Lung (tissue), 9 donors: ENCODE measurements at regions not wholly inside any gene's neighbourhood (a gene's known extent, or its start where the extent isn't known, plus 50 kb on each side); places are given as distances from the start of the nearest gene placed in this dataset.
A peak's percentile ranks its signal among the peaks of the same experiment; 100 is the strongest.
"Not testable (repeated sequence)": the region's sequence is repeated elsewhere in the genome, so short reads cannot be mapped to it uniquely, and the experiment has no call there.

Source experiments
- ATAC-seq: fragments of 200-7000 bp; cut with Tn5 transposase; one replicate; pipeline ENCODE4 v1.9.1; 2020; ENCODE audit warnings: moderate number of reproducible peaks; ENCODE audit not compliant: insufficient read depth, low FRiP score
- DNase-seq, 3 donors: peaks; one replicate each; pipeline ENCODE4 v3.0.0-alpha.2; 2013 to 2017
- H3K27ac ChIP-seq, 2 donors: one replicate each; pipeline ENCODE4 v1.5.1; 2013; ENCODE audit warnings: mild to moderate bottlenecking in 2 of 2, moderate library complexity in 2 of 2, control low read depth in 1 of 2, inconsistent platforms in 1 of 2, low read depth in 1 of 2, low read length in 1 of 2
- H3K27me3 ChIP-seq, 3 donors: one replicate each; pipeline ENCODE4 v1.5.1; 2013; ENCODE audit warnings: low read length in 2 of 3; ENCODE audit not compliant: control insufficient read depth in 3 of 3, insufficient read depth in 3 of 3
- H3K36me3 ChIP-seq, 4 donors: one replicate each; pipeline ENCODE4 v1.5.1; 2013; ENCODE audit warnings: low read length in 4 of 4, mild to moderate bottlenecking in 1 of 4, moderate library complexity in 1 of 4; ENCODE audit not compliant: control insufficient read depth in 4 of 4, insufficient read depth in 4 of 4
- H3K4me1 ChIP-seq, 5 donors: one replicate each; pipeline ENCODE4 v1.5.1; 2013; ENCODE audit warnings: low read length in 5 of 5, mild to moderate bottlenecking in 2 of 5, moderate library complexity in 1 of 5; ENCODE audit not compliant: control insufficient read depth in 5 of 5, insufficient read depth in 5 of 5
- H3K4me3 ChIP-seq: one replicate; pipeline ENCODE4 v1.5.1; 2013; ENCODE audit warnings: mild to moderate bottlenecking, control low read depth, moderate library complexity
- H3K9ac ChIP-seq, 2 donors: one replicate each; pipeline ENCODE4 v1.5.1; 2013; ENCODE audit warnings: low read length in 2 of 2, control low read depth in 1 of 2; ENCODE audit not compliant: insufficient read depth in 1 of 2
- H3K9me3 ChIP-seq, 4 donors: one replicate each; pipeline ENCODE4 v1.5.1; 2013; ENCODE audit warnings: low read length in 3 of 4, mild to moderate bottlenecking in 1 of 4, moderate library complexity in 1 of 4; ENCODE audit not compliant: control insufficient read depth in 4 of 4, insufficient read depth in 3 of 4
- WGBS, 2 donors: extraction: QIAGEN DNeasy Blood & Tissue Kit; methylation state at CpG; one replicate each; pipeline ENCODE4 v1.1.7; 2013; 5-methylcytosine and 5-hydroxymethylcytosine counted together
- donor health status: Bipolar disorder and iron deficiency.
- donor health status: healthy.
- donor health status: DM: yes; HTN: yes; CAD: no.

- H3K4me1 ChIP-seq, H3K4me3 ChIP-seq, H3K27me3 ChIP-seq, H3K36me3 ChIP-seq, ATAC-seq, H3K9ac ChIP-seq, H3K9me3 ChIP-seq, H3K27ac ChIP-seq: not testable (repeated sequence)
- peak in 2 of 3 donors; percentile 8 to 12 for DNase-seq
- 25 to 28% methylated on average over 17 to 20 of the region's 20 CpGs for WGBS, 2 donors
Measured at GRCh38 chr1:149647018-149647373, 63.3 kb downstream of the PPIAL4C start.

- not testable (repeated sequence) for H3K4me3 ChIP-seq, H3K9me3 ChIP-seq, H3K4me1 ChIP-seq, H3K27ac ChIP-seq, DNase-seq, H3K9ac ChIP-seq, ATAC-seq, H3K36me3 ChIP-seq, H3K27me3 ChIP-seq
- 81 to 82% methylated on average over 4 of the region's 4 CpGs for WGBS, 2 donors
Measured at GRCh38 chr1:149657750-149658149, 74.1 kb downstream of the PPIAL4C start.

GRCh38 chr1:149658175-149658574, 74.5 kb downstream of the PPIAL4C start:
- H3K9me3 ChIP-seq, ATAC-seq, H3K27ac ChIP-seq, DNase-seq, H3K4me1 ChIP-seq, H3K36me3 ChIP-seq, H3K9ac ChIP-seq, H3K27me3 ChIP-seq, H3K4me3 ChIP-seq: not testable (repeated sequence)
- WGBS, 2 donors: 80 to 81% methylated on average over 2 of the region's 5 CpGs

DNA sequence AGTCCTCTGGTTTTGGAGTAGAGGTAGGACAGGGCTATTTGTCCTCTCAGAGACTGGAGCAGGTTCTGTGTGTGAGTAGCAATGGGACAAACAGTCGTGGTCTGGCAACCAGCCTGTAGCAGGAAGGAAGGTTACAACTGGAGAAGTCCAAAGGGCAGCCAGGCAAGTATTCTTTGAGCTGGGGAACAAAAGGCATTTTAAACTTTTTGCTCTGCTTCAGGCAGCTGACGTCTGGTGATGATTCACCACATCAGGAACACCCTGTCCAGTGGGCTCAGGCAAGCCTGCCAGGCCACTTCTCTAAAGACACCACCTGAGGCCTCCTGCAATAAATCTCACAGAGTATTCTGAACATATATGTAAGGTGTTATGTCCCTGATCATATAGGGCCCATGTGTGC, 81.0 kb downstream of the PPIAL4C start:
- not testable (repeated sequence) for H3K36me3 ChIP-seq, H3K9ac ChIP-seq, DNase-seq, H3K4me1 ChIP-seq, ATAC-seq, H3K4me3 ChIP-seq, H3K27ac ChIP-seq, H3K9me3 ChIP-seq, H3K27me3 ChIP-seq
- 33 to 40% methylated on average over 1 of the region's 2 CpGs for WGBS, 2 donors

DNA sequence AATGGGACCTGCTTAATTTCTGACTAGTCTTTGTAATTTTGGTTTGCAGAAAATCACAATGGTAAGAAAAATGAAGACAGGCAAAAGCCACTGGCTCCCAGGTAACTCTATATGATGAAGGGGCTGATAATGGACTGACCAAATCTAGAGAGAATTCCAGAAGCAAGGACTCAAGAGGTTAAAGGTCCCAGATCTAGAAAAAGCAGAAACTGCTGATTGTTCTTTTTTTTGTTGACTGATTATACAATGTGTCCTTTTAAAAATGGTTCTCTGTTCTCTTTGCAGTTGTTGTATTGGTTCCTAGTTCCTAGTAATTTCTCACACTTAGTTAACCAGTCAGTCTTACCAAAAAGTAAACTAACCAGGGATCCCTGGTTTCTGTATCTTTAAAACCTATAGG, 81.4 kb downstream of the PPIAL4C start:
- H3K9ac ChIP-seq, H3K27me3 ChIP-seq, DNase-seq, H3K4me3 ChIP-seq, H3K36me3 ChIP-seq, H3K4me1 ChIP-seq, H3K27ac ChIP-seq, H3K9me3 ChIP-seq, ATAC-seq: not testable (repeated sequence)

- 95% methylated on average over 2 of the region's 2 CpGs for WGBS, 2 donors
Measured at GRCh38 chr1:149665528-149665927, 81.9 kb downstream of the PPIAL4C start.

DNA sequence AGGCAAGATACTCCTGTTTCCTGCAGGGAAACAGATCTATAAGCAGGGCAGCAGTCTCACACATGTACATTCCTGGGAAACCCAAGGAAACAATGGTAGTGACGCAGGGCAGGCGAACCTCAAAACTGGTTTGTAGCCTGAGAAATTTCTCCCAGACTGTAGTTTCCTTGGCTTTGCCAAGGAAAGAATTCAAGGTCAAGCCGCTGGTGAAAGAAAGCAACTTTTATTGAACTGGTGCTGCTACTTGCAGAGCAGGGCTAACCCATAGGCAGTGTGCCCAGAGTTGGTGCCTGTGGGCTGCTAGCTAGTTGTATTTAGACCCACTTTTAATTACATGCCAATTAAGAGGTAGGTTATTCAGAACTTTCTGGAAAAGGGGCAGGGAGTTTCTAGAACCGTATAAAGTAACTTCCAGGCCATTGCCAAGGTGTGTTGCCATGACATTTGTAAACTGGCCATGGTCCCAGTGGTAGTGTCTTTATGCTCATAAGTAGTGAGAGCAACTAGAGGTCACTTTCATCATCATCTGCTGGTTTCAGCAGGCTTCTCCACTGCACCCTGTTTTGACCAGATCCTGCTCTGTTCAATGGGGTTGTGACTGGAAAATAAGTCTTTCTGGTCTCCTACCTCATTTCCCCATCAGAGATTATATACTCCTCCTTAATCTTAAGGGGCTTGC, 89.7 kb downstream of the PPIAL4C start:
- not testable (repeated sequence) for H3K4me3 ChIP-seq, H3K36me3 ChIP-seq, H3K9me3 ChIP-seq, ATAC-seq, H3K27me3 ChIP-seq, H3K9ac ChIP-seq, H3K4me1 ChIP-seq, H3K27ac ChIP-seq, DNase-seq
- WGBS, 2 donors: 83 to 87% methylated on average over 4 of the region's 4 CpGs

More at GRCh38 chr1:149665528-149665927, 81.9 kb downstream of the PPIAL4C start:
- not testable (repeated sequence) for H3K9me3 ChIP-seq, DNase-seq, H3K4me3 ChIP-seq, H3K9ac ChIP-seq, H3K27ac ChIP-seq, H3K36me3 ChIP-seq, H3K4me1 ChIP-seq, ATAC-seq, H3K27me3 ChIP-seq

DNA sequence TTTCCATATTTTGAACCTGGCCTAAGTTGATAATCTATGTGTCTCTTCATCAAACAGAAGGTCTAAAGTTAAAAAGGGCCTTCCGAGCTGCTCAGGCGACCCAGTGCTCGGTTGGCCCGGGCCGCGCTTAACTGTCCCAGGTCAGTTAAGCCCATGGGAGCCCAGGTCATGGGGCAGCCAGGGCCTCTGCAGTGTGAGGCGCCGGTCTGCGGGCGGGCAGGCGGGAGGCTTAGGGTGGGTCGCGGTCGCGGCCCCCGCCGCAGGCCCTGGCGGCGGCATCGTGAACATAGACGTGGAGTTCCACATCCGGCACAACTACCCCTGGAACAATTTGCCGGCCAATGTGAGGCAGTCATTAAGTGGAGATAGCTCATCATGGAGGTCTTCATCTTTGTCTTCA, 91.3 kb downstream of the PPIAL4C start:
- not testable (repeated sequence) for H3K9ac ChIP-seq, H3K27ac ChIP-seq, DNase-seq, ATAC-seq, H3K36me3 ChIP-seq, H3K27me3 ChIP-seq, H3K9me3 ChIP-seq, H3K4me1 ChIP-seq, H3K4me3 ChIP-seq
- 98% methylated on average over 21 to 23 of the region's 23 CpGs for WGBS, 2 donors
